NOMO-1 (cell line): ENCODE measurements at regions not wholly inside any gene's neighbourhood (a gene's known extent, or its start where the extent isn't known, plus 50 kb on each side); places are given as distances from the start of the nearest gene placed in this dataset.
"Not testable (repeated sequence)": the region's sequence is repeated elsewhere in the genome, so short reads cannot be mapped to it uniquely, and the experiment has no call there.

Source experiments
- DNase-seq, 2 experiments: peaks; one replicate each; lab custom pipeline; 2025; ENCODE audit not compliant: unreplicated experiment in 2 of 2; lab: John Stamatoyannopoulos, UW

GRCh38 chr5:107773479-107773878 lies 102.7 kb upstream of the EFNA5 start:
- no peak for DNase-seq

DNA sequence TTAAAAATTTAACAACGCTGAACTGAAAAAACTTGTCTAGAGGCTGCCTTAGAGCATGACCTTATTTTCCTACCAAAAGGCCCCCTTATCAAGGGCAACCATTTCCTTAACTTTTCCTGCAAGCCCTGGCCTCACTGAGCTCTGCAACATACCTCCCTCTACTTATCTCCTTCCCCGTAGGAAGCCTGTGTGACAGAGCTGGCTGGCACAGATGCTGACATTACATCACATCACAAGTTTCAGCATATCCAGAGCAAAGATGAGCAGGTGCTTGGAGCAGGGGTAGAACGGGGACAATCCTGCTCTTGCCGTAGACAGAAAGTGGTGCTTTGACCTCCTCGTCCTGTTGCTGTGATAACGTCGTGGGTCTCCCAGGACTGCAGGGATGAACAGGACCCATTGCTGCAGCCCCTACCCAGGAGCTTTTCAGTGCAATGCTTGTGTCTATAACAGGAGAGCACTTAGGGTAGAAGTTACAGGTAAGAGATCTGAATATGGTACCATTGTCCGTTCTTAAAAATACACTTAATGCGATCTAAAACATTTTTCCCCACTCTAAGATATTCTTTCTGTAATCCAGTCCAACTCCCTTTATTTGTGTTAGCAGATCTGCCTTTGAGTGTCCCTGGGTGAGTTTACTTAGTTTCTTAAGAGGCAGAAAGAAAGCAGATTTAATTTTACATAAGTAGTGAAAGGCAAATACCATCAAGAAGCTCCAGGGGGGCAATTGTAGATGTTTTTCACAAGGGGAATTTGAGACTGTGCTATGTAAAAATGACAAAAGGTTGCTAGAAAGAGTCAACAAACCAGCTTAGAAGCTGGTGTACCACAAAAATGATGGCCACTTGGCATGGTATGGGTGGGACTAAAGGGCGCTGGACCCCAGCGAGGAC lies 101.9 kb upstream of the EFNA5 start:
- no peak for DNase-seq

- no peak for DNase-seq
Observed at GRCh38 chr5:107771926-107772325, 101.2 kb upstream of the EFNA5 start.

- no peak for DNase-seq
Observed at GRCh38 chr5:107770051-107770450, 99.3 kb upstream of the EFNA5 start.

DNA sequence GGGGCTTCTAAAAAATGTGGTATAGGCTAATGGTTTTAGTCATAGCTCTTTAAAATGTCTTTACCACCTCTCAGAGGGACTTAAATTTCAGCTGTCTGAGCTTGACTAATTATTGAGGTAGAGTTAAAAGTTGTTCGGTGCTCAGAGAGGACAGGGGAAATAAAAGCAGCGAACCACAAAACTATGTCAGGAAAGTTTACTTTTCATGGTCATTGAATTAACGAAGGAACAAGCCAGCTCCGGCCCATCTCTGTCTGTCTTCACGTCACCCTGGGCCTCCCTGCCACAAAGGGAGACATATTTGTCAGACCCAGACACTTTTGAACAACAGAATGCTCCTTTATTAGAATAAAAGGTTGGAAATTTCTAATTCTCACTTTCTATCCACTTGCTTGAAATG lies 98.8 kb upstream of the EFNA5 start:
- DNase-seq: no peak

- DNase-seq: no peak
Observed at GRCh38 chr5:107766972-107767371, 96.2 kb upstream of the EFNA5 start.

- DNase-seq: no peak
Observed at GRCh38 chr5:107766439-107766838, 95.7 kb upstream of the EFNA5 start.

DNA sequence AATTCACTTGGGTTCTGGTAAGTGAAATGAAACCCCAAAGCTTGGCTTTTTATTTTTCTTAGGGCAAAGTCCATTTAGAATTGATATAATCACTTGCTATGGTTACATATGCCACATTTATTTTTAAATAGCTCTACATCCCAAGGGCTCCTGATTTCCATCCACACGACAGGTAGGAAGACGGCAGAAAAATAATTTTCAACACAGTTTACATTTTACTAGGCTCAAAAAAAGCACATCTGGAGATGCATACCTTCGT lies 95.0 kb upstream of the EFNA5 start:
- DNase-seq: no peak

DNA sequence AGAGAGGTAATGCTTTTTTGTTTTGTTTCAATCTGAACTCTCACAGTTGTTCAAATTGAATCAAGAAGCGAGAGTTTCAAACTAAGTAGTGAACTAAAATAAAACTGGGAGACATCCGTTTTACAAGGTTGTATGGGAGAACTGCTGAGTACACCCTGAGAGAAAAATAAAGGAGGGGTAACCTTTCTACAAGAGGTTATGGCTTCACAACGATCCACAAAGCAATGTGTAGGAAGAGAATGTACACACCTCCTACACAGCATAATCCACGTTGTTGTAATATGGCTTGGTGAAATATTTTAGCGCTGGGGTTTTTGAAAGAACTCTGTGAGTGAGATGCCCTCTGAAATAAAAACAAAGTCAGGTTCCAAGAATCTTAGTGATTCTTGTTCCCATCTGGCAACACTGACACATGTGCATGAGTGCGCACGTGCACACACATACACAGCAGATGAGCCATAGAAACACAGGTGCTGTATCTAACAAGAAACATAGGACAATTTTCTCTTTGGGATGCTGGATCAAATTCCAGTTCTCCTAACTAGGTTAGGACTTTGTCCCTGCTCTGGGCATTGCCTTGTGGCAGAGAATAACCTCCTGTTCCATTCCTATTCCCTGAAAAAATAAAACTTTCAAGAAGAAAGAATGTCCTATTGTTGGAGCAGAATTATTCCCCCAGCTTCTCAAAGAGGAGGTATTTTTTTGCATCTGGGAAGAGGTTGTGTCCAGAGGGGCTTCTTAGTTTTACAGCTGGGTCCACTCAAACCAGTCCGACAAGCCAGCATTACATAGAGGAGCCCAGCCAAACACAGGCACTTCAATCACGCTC lies 94.5 kb upstream of the EFNA5 start:
- DNase-seq: no peak

DNA sequence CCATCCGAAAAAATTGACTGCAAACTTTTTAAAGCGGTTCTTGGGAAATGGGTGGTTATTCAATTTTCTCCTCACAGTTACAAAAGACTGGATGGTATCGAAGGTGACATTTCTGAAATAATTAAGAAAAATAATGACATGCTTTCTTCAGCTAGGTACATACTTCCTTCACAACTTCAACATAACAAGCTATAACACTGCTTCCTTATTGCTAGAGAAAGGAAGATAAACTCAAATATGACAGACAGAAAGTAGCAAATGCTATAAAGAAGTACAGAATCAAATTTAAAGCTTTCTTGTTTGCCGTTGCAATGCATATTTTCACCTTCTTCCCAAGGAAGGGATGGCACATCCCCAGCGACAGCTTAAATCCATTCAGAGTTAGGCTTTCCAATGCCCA lies 93.5 kb upstream of the EFNA5 start:
- DNase-seq: no peak

- DNase-seq: no peak
Observed at GRCh38 chr5:107753427-107753826, 82.7 kb upstream of the EFNA5 start.

DNA sequence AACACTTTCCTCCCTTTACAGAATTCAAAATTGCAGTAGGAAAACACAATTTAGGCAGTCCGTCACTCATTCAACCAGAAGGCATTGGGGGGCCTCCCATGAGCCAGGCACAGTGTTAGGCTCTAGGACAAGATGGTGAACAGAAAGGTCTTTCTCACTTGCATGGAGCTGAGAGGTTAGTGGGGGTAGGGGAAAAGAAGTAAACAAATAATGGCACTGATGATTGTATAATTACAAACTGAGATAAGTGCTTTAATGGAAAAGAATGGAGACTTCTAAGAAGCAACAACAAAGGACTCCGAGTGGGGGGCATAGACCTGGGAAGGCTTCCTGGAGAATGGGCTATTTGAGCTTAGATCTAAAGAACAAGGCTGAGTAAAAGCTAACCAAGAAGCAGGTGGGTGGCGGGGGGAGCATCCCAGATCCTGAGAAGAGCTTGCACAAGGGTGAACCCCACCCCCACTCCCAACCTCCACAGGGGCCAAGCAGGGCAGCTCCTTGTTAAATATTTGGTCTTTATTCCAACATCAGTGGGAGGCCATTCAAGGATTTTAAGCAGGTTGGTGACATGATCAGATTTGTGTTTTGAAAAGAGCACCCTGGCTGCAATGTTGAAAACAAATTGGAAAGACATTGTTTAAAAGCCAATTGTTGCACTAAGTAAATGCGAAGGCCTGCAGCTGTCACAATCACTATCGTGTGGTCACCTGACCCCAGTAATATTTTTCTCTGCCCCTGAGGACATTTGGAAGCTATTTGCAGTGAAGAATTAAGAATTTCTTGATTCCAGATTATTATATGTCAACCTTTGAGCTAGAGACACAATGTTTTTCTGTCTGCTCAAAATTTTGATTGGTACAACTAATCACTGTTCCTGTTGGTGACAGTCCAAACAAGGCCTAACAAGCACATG lies 73.9 kb upstream of the EFNA5 start:
- no peak for DNase-seq

GRCh38 chr5:107743373-107744000 lies 72.8 kb upstream of the EFNA5 start:
- DNase-seq: no peak

DNA sequence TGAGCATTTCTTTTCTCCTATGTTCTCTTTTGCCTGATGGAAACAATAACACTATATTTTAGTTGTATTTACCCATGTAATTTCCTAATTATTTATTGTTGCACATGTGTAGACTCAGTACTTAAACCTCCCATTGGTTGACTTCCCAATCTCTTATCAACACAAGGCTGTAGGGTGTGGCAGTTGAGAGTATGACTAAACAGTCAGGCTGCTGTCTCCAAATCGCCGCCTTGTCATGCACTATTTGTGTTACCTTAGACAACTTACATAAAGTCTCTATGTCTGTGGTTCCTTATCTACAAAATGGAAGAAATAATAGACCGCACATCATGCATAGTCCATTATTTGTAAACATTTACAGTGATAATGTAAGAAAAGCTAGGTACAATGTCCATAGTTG lies 68.9 kb upstream of the EFNA5 start:
- no peak for DNase-seq

GRCh38 chr5:107736638-107737037 lies 65.9 kb upstream of the EFNA5 start:
- no peak for DNase-seq

GRCh38 chr5:107736089-107736488 lies 65.4 kb upstream of the EFNA5 start:
- not testable (repeated sequence) for DNase-seq

DNA sequence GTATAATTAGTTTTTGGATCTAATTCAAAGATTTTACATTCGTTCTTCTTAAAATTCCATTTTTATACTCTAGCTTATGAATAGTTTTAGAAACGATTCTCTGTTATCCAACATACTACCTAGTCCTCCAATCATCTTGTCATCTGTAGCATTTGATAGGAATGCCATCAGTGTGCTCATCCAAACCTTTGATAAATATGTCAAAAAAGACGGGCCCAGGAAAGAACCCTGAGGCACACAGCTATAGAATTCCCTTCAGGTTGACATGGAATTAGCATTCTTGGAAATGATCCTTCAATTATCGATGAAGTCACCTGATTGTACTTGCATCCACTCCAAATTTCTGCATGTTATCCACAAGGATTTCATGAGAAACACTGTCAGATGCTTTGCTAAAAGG lies 64.8 kb upstream of the EFNA5 start:
- DNase-seq: no peak

- no peak for DNase-seq
Observed at GRCh38 chr5:107726896-107727295, 56.2 kb upstream of the EFNA5 start.

- no peak for DNase-seq
Observed at GRCh38 chr5:107724642-107725041, 53.9 kb upstream of the EFNA5 start.

- DNase-seq: not testable (repeated sequence)
Observed at GRCh38 chr5:107721241-107721640, 50.5 kb upstream of the EFNA5 start.
